SK-N-SH treated with all-trans-retinoic acid at 6 μM for 48 hours (cell line): ENCODE measurements at regions not wholly inside any gene's neighbourhood (a gene's known extent, or its start where the extent isn't known, plus 50 kb on each side); places are given as distances from the start of the nearest gene placed in this dataset.

Experiments used
- ATAC-seq: fragments of 200-7000 bp; cut with Tn5 transposase; 3 replicates; pipeline ENCODE4 v1.9.1; 2020; ENCODE audit warnings: mild to moderate bottlenecking, moderate library complexity
- ARNTL ChIP-seq: fragments of 450-650 bp; formaldehyde crosslinking; IDR thresholded peaks from 2 replicates; pipeline ENCODE4 v1.5.0; 2020; ENCODE audit warnings: low read depth, mild to moderate bottlenecking, moderate library complexity, borderline replicate concordance
- ESRRG ChIP-seq: fragments of 250-450 bp; sonication (Bioruptor Pico); IDR thresholded peaks from 2 replicates; pipeline ENCODE4 v1.6.1; 2021; ENCODE audit warnings: mild to moderate bottlenecking
- GLIS3 ChIP-seq: fragments of 250-450 bp; sonication (Bioruptor Pico); IDR thresholded peaks from 2 replicates; pipeline ENCODE4 v1.5.0; 2020; ENCODE audit warnings: mild to moderate bottlenecking, moderate library complexity
- ISL1 ChIP-seq: fragments of 250-450 bp; sonication (Bioruptor Pico); IDR thresholded peaks from 2 replicates; pipeline ENCODE4 v2.1.2; 2022; ENCODE audit warnings: mild to moderate bottlenecking, moderate library complexity
- OSR1 ChIP-seq: fragments of 250-450 bp; sonication (Bioruptor Pico); IDR thresholded peaks from 2 replicates; pipeline ENCODE4 v1.8.0; 2022; ENCODE audit warnings: moderate library complexity, mild to moderate bottlenecking, inconsistent platforms
- PPARA ChIP-seq: fragments of 250-450 bp; sonication (Bioruptor Pico); IDR thresholded peaks from 2 replicates; pipeline ENCODE4 v1.5.0; 2020; ENCODE audit warnings: mild to moderate bottlenecking, borderline replicate concordance
- RARB ChIP-seq: fragments of 250-450 bp; sonication (Bioruptor Pico); IDR thresholded peaks from 2 replicates; pipeline ENCODE4 v1.8.0; 2021; ENCODE audit warnings: mild to moderate bottlenecking, moderate library complexity
- SNAI2 ChIP-seq: fragments of 250-450 bp; sonication (Bioruptor Pico); IDR thresholded peaks from 2 replicates; pipeline ENCODE4 v1.5.0; 2020; ENCODE audit warnings: mild to moderate bottlenecking, moderate library complexity
- TCF4 ChIP-seq: fragments of 250-450 bp; sonication (Bioruptor Pico); IDR thresholded peaks from 2 replicates; pipeline ENCODE4 v1.8.0; 2021; ENCODE audit warnings: mild to moderate bottlenecking, moderate library complexity, borderline replicate concordance
- TOX ChIP-seq: fragments of 250-450 bp; sonication (Bioruptor Pico); IDR thresholded peaks from 2 replicates; pipeline ENCODE4 v1.8.0; 2021; ENCODE audit warnings: mild to moderate bottlenecking, moderate library complexity, borderline replicate concordance
- ZC3H10 ChIP-seq: fragments of 250-450 bp; sonication (Bioruptor Pico); IDR thresholded peaks from 2 replicates; pipeline ENCODE4 v1.5.1; 2021; ENCODE audit warnings: mild to moderate bottlenecking, moderate library complexity
- ZFP3 ChIP-seq: fragments of 250-450 bp; sonication (Bioruptor Pico); IDR thresholded peaks from 2 replicates; pipeline ENCODE4 v1.5.0; 2020; ENCODE audit warnings: mild to moderate bottlenecking, moderate library complexity
- ZFP30 ChIP-seq: fragments of 450-650 bp; formaldehyde crosslinking; IDR thresholded peaks from 2 replicates; pipeline ENCODE4 v1.5.0; 2022; ENCODE audit warnings: mild to moderate bottlenecking, moderate library complexity
- ZNF565 ChIP-seq: fragments of 450-650 bp; formaldehyde crosslinking; conservative IDR thresholded peaks from 2 replicates; pipeline ENCODE4 v1.5.0; 2020; ENCODE audit warnings: low read depth, mild to moderate bottlenecking, moderate library complexity
- ZNF8 ChIP-seq: fragments of 450-650 bp; formaldehyde crosslinking; IDR thresholded peaks from 2 replicates; pipeline ENCODE4 v1.5.0; 2020; ENCODE audit warnings: mild to moderate bottlenecking, moderate library complexity
- TF ChIP-seq, protein P1 (sequence below): fragments of 250-450 bp; sonication (Bioruptor Pico); IDR thresholded peaks from 2 replicates; pipeline ENCODE4 v1.5.0; 2020; ENCODE audit warnings: mild to moderate bottlenecking, moderate library complexity
- TF ChIP-seq, protein P2 (sequence below): fragments of 250-450 bp; sonication (Bioruptor Pico); IDR thresholded peaks from 2 replicates; pipeline ENCODE4 v1.5.1; 2021; ENCODE audit warnings: mild to moderate bottlenecking, moderate library complexity
- TF ChIP-seq, protein P3 (sequence below): fragments of 250-450 bp; sonication (Bioruptor Pico); IDR thresholded peaks from 2 replicates; pipeline ENCODE4 v1.8.0; 2020; ENCODE audit warnings: mild to moderate bottlenecking, moderate library complexity, borderline replicate concordance
- TF ChIP-seq, protein P4 (sequence below): fragments of 250-450 bp; sonication (Bioruptor Pico); IDR thresholded peaks from 2 replicates; pipeline ENCODE4 v1.8.0; 2021; ENCODE audit warnings: low read depth, mild to moderate bottlenecking, moderate library complexity, borderline replicate concordance
- TF ChIP-seq, protein P5 (sequence below): fragments of 250-450 bp; sonication (Bioruptor Pico); IDR thresholded peaks from 2 replicates; pipeline ENCODE4 v1.5.1; 2020; ENCODE audit warnings: low read depth, mild to moderate bottlenecking, moderate library complexity

DNA sequence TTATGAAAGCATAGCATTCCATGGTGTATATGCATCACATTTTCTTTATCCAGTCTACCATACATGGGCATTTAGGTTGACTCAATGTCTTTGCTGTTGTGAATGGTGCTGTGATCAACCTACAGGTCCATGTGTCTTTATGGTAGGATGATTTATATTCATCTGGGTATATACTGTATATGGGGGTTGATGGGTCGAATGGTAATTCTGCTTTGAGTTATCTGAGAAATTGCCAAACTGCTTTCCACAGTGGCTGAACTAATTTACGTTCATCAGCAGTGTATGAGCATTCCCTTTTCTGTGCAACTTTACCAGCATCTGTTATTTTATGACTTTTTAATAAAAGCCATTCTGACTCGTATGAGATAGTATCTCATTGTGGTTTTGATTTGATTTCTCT, 662.4 kb upstream of the BCHE start:
- TF ChIP-seq SNAI2, result no peak
- no peak for TF ChIP-seq ZC3H10 (CRISPR knock-in tag)
- TF ChIP-seq ISL1 (CRISPR knock-in tag), result no peak
- no peak for TF ChIP-seq ZFP3 (CRISPR knock-in tag)
- TF ChIP-seq, protein P1, sequence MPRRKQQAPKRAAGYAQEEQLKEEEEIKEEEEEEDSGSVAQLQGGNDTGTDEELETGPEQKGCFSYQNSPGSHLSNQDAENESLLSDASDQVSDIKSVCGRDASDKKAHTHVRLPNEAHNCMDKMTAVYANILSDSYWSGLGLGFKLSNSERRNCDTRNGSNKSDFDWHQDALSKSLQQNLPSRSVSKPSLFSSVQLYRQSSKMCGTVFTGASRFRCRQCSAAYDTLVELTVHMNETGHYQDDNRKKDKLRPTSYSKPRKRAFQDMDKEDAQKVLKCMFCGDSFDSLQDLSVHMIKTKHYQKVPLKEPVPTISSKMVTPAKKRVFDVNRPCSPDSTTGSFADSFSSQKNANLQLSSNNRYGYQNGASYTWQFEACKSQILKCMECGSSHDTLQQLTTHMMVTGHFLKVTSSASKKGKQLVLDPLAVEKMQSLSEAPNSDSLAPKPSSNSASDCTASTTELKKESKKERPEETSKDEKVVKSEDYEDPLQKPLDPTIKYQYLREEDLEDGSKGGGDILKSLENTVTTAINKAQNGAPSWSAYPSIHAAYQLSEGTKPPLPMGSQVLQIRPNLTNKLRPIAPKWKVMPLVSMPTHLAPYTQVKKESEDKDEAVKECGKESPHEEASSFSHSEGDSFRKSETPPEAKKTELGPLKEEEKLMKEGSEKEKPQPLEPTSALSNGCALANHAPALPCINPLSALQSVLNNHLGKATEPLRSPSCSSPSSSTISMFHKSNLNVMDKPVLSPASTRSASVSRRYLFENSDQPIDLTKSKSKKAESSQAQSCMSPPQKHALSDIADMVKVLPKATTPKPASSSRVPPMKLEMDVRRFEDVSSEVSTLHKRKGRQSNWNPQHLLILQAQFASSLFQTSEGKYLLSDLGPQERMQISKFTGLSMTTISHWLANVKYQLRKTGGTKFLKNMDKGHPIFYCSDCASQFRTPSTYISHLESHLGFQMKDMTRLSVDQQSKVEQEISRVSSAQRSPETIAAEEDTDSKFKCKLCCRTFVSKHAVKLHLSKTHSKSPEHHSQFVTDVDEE (CRISPR knock-in tag), result no peak
- no peak for TF ChIP-seq ARNTL
- TF ChIP-seq TOX (CRISPR knock-in tag), result no peak
- TF ChIP-seq ZNF565 (CRISPR knock-in tag), result no peak
- no peak for TF ChIP-seq PPARA
- no peak for TF ChIP-seq ZFP30
- no peak for TF ChIP-seq ZNF8 (CRISPR knock-in tag)
- TF ChIP-seq, all 23 proteins: peak for 0

DNA sequence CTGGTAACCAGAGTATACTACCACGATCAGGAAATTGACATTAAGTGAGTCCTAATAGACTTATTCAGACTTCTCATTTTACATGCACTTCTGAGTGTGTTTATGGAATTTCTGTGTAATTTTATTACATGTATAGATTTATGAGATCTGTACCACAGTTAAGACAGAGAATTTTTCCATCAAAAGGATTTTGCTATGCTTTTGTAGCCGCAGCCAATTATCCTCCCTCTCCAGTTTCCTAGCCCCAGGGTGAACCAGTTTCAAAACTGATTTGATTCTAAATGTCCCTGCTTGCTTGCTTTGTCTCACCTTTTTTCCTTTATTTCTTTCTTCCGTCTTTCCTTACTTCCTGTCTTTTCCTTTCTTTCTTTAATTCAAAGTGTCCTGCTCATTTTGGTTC, 661.2 kb upstream of the BCHE start:
- TF ChIP-seq, protein P1 (CRISPR knock-in tag), result no peak
- no peak for TF ChIP-seq PPARA
- TF ChIP-seq ARNTL, result no peak
- TF ChIP-seq, protein P2, sequence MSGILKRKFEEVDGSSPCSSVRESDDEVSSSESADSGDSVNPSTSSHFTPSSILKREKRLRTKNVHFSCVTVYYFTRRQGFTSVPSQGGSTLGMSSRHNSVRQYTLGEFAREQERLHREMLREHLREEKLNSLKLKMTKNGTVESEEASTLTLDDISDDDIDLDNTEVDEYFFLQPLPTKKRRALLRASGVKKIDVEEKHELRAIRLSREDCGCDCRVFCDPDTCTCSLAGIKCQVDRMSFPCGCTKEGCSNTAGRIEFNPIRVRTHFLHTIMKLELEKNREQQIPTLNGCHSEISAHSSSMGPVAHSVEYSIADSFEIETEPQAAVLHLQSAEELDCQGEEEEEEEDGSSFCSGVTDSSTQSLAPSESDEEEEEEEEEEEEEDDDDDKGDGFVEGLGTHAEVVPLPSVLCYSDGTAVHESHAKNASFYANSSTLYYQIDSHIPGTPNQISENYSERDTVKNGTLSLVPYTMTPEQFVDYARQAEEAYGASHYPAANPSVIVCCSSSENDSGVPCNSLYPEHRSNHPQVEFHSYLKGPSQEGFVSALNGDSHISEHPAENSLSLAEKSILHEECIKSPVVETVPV (CRISPR knock-in tag), result no peak
- no peak for TF ChIP-seq RARB (CRISPR knock-in tag)
- no peak for TF ChIP-seq SNAI2
- no peak for TF ChIP-seq ISL1 (CRISPR knock-in tag)
- TF ChIP-seq ZFP3 (CRISPR knock-in tag), result no peak
- no peak for TF ChIP-seq ZC3H10 (CRISPR knock-in tag)
- no peak for TF ChIP-seq ZFP30
- no peak for TF ChIP-seq TOX (CRISPR knock-in tag)
- TF ChIP-seq TCF4 (CRISPR knock-in tag), result no peak
- TF ChIP-seq GLIS3 (CRISPR knock-in tag), result no peak
- TF ChIP-seq, protein P3, sequence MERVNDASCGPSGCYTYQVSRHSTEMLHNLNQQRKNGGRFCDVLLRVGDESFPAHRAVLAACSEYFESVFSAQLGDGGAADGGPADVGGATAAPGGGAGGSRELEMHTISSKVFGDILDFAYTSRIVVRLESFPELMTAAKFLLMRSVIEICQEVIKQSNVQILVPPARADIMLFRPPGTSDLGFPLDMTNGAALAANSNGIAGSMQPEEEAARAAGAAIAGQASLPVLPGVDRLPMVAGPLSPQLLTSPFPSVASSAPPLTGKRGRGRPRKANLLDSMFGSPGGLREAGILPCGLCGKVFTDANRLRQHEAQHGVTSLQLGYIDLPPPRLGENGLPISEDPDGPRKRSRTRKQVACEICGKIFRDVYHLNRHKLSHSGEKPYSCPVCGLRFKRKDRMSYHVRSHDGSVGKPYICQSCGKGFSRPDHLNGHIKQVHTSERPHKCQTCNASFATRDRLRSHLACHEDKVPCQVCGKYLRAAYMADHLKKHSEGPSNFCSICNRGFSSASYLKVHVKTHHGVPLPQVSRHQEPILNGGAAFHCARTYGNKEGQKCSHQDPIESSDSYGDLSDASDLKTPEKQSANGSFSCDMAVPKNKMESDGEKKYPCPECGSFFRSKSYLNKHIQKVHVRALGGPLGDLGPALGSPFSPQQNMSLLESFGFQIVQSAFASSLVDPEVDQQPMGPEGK (CRISPR knock-in tag), result no peak
- TF ChIP-seq, protein P4, sequence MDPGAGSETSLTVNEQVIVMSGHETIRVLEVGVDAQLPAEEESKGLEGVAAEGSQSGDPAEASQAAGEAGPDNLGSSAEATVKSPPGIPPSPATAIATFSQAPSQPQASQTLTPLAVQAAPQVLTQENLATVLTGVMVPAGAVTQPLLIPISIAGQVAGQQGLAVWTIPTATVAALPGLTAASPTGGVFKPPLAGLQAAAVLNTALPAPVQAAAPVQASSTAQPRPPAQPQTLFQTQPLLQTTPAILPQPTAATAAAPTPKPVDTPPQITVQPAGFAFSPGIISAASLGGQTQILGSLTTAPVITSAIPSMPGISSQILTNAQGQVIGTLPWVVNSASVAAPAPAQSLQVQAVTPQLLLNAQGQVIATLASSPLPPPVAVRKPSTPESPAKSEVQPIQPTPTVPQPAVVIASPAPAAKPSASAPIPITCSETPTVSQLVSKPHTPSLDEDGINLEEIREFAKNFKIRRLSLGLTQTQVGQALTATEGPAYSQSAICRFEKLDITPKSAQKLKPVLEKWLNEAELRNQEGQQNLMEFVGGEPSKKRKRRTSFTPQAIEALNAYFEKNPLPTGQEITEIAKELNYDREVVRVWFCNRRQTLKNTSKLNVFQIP (CRISPR knock-in tag), result no peak
- TF ChIP-seq ZNF8 (CRISPR knock-in tag), result no peak
- no peak for ATAC-seq

More for the DNA sequence above, 662.4 kb upstream of the BCHE start:
- no peak for ATAC-seq

DNA sequence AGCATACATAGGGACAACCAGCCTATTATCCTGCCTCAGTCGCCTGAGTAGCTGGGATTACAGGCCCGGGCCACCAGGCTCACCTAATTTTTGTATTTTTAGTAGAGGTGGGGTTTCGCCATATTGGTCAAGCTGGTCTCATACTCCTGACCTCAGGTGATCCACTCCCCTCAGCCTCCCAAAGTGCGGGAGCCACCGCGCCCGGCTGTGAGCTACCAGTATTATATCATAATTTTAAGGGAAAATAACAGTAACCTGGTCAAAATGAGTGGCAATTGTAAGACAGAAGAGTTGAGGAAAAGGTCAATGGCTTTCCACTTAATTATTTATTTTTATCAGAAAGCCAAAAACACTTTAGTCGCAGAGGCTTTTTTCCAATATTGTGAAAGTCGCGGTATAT, 652.6 kb upstream of the BCHE start:
- no peak for ATAC-seq
- TF ChIP-seq ESRRG (no peak), GLIS3 (CRISPR knock-in tag) (no peak), ARNTL (no peak), TOX (CRISPR knock-in tag) (no peak), SNAI2 (no peak), ZC3H10 (CRISPR knock-in tag) (no peak), ZFP3 (CRISPR knock-in tag) (no peak), OSR1 (CRISPR knock-in tag) (no peak)
- TF ChIP-seq, protein P4 (CRISPR knock-in tag), result no peak
- TF ChIP-seq, protein P5, sequence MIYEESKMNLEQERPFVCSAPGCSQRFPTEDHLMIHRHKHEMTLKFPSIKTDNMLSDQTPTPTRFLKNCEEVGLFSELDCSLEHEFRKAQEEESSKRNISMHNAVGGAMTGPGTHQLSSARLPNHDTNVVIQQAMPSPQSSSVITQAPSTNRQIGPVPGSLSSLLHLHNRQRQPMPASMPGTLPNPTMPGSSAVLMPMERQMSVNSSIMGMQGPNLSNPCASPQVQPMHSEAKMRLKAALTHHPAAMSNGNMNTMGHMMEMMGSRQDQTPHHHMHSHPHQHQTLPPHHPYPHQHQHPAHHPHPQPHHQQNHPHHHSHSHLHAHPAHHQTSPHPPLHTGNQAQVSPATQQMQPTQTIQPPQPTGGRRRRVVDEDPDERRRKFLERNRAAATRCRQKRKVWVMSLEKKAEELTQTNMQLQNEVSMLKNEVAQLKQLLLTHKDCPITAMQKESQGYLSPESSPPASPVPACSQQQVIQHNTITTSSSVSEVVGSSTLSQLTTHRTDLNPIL (CRISPR knock-in tag), result no peak
- TF ChIP-seq, protein P1 (CRISPR knock-in tag), result no peak
